A549 (cell line): ENCODE measurements at regions not wholly inside any gene's neighbourhood (a gene's known extent, or its start where the extent isn't known, plus 50 kb on each side); places are given as distances from the start of the nearest gene placed in this dataset.

Experiments used
- ATAC-seq, 2 experiments: fragments of 200-7000 bp in 1 of 2; fragments of >200 bp in 1 of 2; cut with Nextera tagmentation in 1 of 2; cut with Tn5 transposase in 1 of 2; 3 replicates each; pipeline versions ENCODE4 v1.8.0 to v1.9.1; 2018 to 2020; ENCODE audit warnings: mild to moderate bottlenecking in 1 of 2, moderate library complexity in 1 of 2
- CTCF ChIA-PET: fragments of 300-600 bp; sonication (Branson Sonifier 250); formaldehyde crosslinking; extraction: SDS; loops from one replicate; lab custom pipeline; 2021; ENCODE audit warnings: antibody characterized with exemption, inconsistent platforms; lab: Yijun Ruan, JAX
- POLR2A ChIA-PET: fragments of 350-600 bp; formaldehyde crosslinking; extraction: SDS; loops from one replicate; lab custom pipeline; 2021; ENCODE audit warnings: antibody characterized with exemption, inconsistent platforms; lab: Yijun Ruan, JAX
- DNase-seq, 2 experiments: peaks; one replicate each; pipeline versions ENCODE4 v3.0.0 to v3.0.0-alpha.2; 2011 to 2016; ENCODE audit warnings: low read depth in 1 of 2, low spot score in 1 of 2
- FAIRE-seq: peaks from 2 replicates; lab custom pipeline; 2011; peaks lifted over from hg19 to GRCh38; lab: Jason Lieb, UNC
- H3K27ac ChIP-seq, 2 experiments: fragments of >200 bp; sonication (Bioruptor Twin); formaldehyde crosslinking; 3 replicates each; pipeline ENCODE4 v1.5.1; 2016 to 2017
- H3K4me1 ChIP-seq: fragments of >200 bp; sonication (Bioruptor Twin); formaldehyde crosslinking; 3 replicates; pipeline ENCODE4 v1.6.1; 2016
- H3K4me2 ChIP-seq: fragments of >200 bp; sonication (Bioruptor Twin); formaldehyde crosslinking; 3 replicates; pipeline ENCODE4 v1.6.1; 2016
- H3K4me3 ChIP-seq: fragments of >200 bp; sonication (Bioruptor Twin); formaldehyde crosslinking; 3 replicates; pipeline ENCODE4 v1.5.1; 2016
- H3K9me3 ChIP-seq: fragments of >200 bp; sonication (Bioruptor Twin); formaldehyde crosslinking; 3 replicates; pipeline ENCODE4 v1.6.1; 2016
- ATOH8 ChIP-seq: fragments of 250-450 bp; sonication (Bioruptor Pico); IDR thresholded peaks from 2 replicates; pipeline ENCODE4 v1.5.0; 2020; ENCODE audit warnings: low read depth, mild to moderate bottlenecking, moderate library complexity
- BHLHE40 ChIP-seq: IDR thresholded peaks from 2 replicates; pipeline ENCODE4 v1.6.1; 2012; ENCODE audit warnings: low read depth, low read length, inconsistent platforms
- CBX2 ChIP-seq: fragments of 200-600 bp; sonication (generic); IDR thresholded peaks from 2 replicates; pipeline ENCODE4 v1.6.1; 2016; ENCODE audit warnings: low read depth, mild to moderate bottlenecking, borderline replicate concordance
- CBX8 ChIP-seq: fragments of 200-600 bp; sonication (generic); IDR thresholded peaks from 2 replicates; pipeline ENCODE4 v1.6.1; 2016
- CEBPB ChIP-seq, 2 experiments: fragments of >200 bp in 1 of 2; sonication (Bioruptor Twin) in 1 of 2; formaldehyde crosslinking in 1 of 2; IDR thresholded peaks; 2 replicates each; pipeline ENCODE4 v1.6.1; 2012 to 2016
- CHD2 ChIP-seq: fragments of 150-350 bp; IDR thresholded peaks from 2 replicates; pipeline ENCODE4 v1.6.1; 2014; ENCODE audit warnings: low read length; ENCODE audit not compliant: partially characterized antibody
- CHD4 ChIP-seq: fragments of 200-600 bp; sonication (generic); IDR thresholded peaks from 2 replicates; pipeline ENCODE4 v1.6.1; 2016; ENCODE audit warnings: antibody characterized with exemption, mild to moderate bottlenecking, borderline replicate concordance
- EP300 ChIP-seq, 2 experiments: fragments of >200 bp; sonication (Bioruptor Twin); formaldehyde crosslinking; IDR thresholded peaks; 2 replicates in 1 of 2; 3 replicates in 1 of 2; pipeline ENCODE4 v1.6.1; 2016 to 2017
- ESRRA ChIP-seq: fragments of 150-350 bp; IDR thresholded peaks from 2 replicates; pipeline ENCODE4 v1.6.1; 2014; ENCODE audit warnings: mild to moderate bottlenecking, low read length, borderline replicate concordance
- FOSB ChIP-seq: fragments of 250-450 bp; sonication (Bioruptor Pico); IDR thresholded peaks from 2 replicates; pipeline ENCODE4 v1.5.0; 2020; ENCODE audit warnings: mild to moderate bottlenecking, moderate library complexity
- FOXS1 ChIP-seq: fragments of 250-450 bp; sonication (Bioruptor Pico); IDR thresholded peaks from 2 replicates; pipeline ENCODE4 v1.5.0; 2020; ENCODE audit warnings: mild to moderate bottlenecking, moderate library complexity
- HEYL ChIP-seq: fragments of 250-450 bp; sonication (Bioruptor Pico); IDR thresholded peaks from 2 replicates; pipeline ENCODE4 v1.8.0; 2021; ENCODE audit warnings: mild to moderate bottlenecking, moderate library complexity
- HOXA7 ChIP-seq: fragments of 250-450 bp; sonication (Bioruptor Pico); IDR thresholded peaks from 2 replicates; pipeline ENCODE4 v1.5.0; 2020; ENCODE audit warnings: mild to moderate bottlenecking, moderate library complexity
- MAFK ChIP-seq: fragments of 450-650 bp; IDR thresholded peaks from 2 replicates; pipeline ENCODE4 v1.6.1; 2014; ENCODE audit not compliant: partially characterized antibody
- MAX ChIP-seq: IDR thresholded peaks from 2 replicates; pipeline ENCODE4 v1.6.1; 2012
- MYC ChIP-seq: IDR thresholded peaks from 2 replicates; pipeline ENCODE4 v1.6.1; 2012; ENCODE audit warnings: mild to moderate bottlenecking, inconsistent platforms, low read length, improper control_type of control experiment, borderline replicate concordance
- NPAS2 ChIP-seq: fragments of 250-450 bp; sonication (Bioruptor Pico); IDR thresholded peaks from 2 replicates; pipeline ENCODE4 v1.8.0; 2022; ENCODE audit warnings: mild to moderate bottlenecking, moderate library complexity, borderline replicate concordance
- PBX3 ChIP-seq: IDR thresholded peaks from 2 replicates; pipeline ENCODE4 v1.6.1; 2012
- POLR2A ChIP-seq: IDR thresholded peaks from 2 replicates; pipeline ENCODE4 v1.6.1; 2012; ENCODE audit warnings: mild to moderate bottlenecking, low read length
- RARB ChIP-seq: fragments of 250-450 bp; sonication (Bioruptor Pico); IDR thresholded peaks from 2 replicates; pipeline ENCODE4 v1.8.0; 2021; ENCODE audit warnings: mild to moderate bottlenecking, moderate library complexity
- RCOR1 ChIP-seq: fragments of 150-350 bp; IDR thresholded peaks from 2 replicates; pipeline ENCODE4 v1.6.1; 2014; ENCODE audit warnings: antibody characterized with exemption, low read length, low read depth
- REST ChIP-seq: fragments of 200-600 bp; sonication (generic); IDR thresholded peaks from 2 replicates; pipeline ENCODE4 v1.6.1; 2016; ENCODE audit warnings: antibody characterized with exemption, mild to moderate bottlenecking, moderate library complexity
- RNF2 ChIP-seq: fragments of 200-600 bp; sonication (generic); IDR thresholded peaks from 2 replicates; pipeline ENCODE4 v1.6.1; 2016; ENCODE audit warnings: low read depth, mild to moderate bottlenecking, antibody characterized with exemption, moderate library complexity, borderline replicate concordance
- SMC3 ChIP-seq: fragments of >200 bp; sonication (Bioruptor Twin); formaldehyde crosslinking; IDR thresholded peaks from 3 replicates; pipeline ENCODE4 v1.6.1; 2018; ENCODE audit warnings: inconsistent platforms
- TP53 ChIP-seq: fragments of 250-450 bp; sonication (Bioruptor Pico); IDR thresholded peaks from 2 replicates; pipeline ENCODE4 v1.5.0; 2021; ENCODE audit warnings: mild to moderate bottlenecking, moderate library complexity
- USF2 ChIP-seq: fragments of 450-650 bp; IDR thresholded peaks from 2 replicates; pipeline ENCODE4 v1.6.1; 2014; ENCODE audit warnings: antibody characterized with exemption
- ZC3H11A ChIP-seq: fragments of 450-650 bp; IDR thresholded peaks from 2 replicates; pipeline ENCODE4 v1.6.1; 2014; ENCODE audit warnings: antibody characterized with exemption, mild to moderate bottlenecking
- ZNF302 ChIP-seq: fragments of 250-450 bp; sonication (Bioruptor Pico); IDR thresholded peaks from 2 replicates; pipeline ENCODE4 v1.9.0; 2021; ENCODE audit warnings: inconsistent platforms, mild to moderate bottlenecking, moderate library complexity
- ZSCAN20 ChIP-seq: fragments of 250-450 bp; sonication (Bioruptor Pico); IDR thresholded peaks from 2 replicates; pipeline ENCODE4 v1.8.0; 2022; ENCODE audit warnings: mild to moderate bottlenecking, moderate library complexity
- WGBS: methylation state at CpG from one replicate; pipeline ENCODE4 v1.1.6; 2017; ENCODE audit errors: missing lambda C conversion rate; 5-methylcytosine and 5-hydroxymethylcytosine counted together

- DNase-seq = no peak
- Histone ChIP-seq H3K4me3 (no peak overlapping the region), H3K4me1 (peaks cover 5% of the 10 kb centered on the region; the same call in 1 of the 3 replicates), H3K9me3 (peaks cover 8% of the 10 kb centered on the region; the same call in 1 of the 3 replicates), H3K27ac (no peak overlapping the region), H3K4me2 (no peak overlapping the region)
- CTCF ChIA-PET = interaction anchor here (1.7 to 4.8 kb wide), 3 partner anchors 40 to 484 kb away, joined by 4 to 38 read pairs (median 14); no protein-coding TSS in a partner anchor
- WGBS = 42% methylated on average over 10 of the region's 10 CpGs
- POLR2A ChIA-PET = no interaction called here
- FAIRE-seq = no peak
- TF ChIP-seq CHD2 (no peak), BHLHE40 (no peak), MYC (no peak), SMC3 (no peak), POLR2A (no peak), CHD4 (no peak), EP300 (IDR thresholded peaks at IDR 0.05) (no peak), NPAS2 (no peak), ZC3H11A (no peak), CBX8 (no peak), ATOH8 (CRISPR knock-in tag) (no peak), MAFK (no peak), ESRRA (no peak), RARB (no peak), MAX (no peak), ZNF302 (CRISPR knock-in tag) (no peak)
- ATAC-seq = no peak; a peak in 1 of 6 replicates
Observed at GRCh38 chr17:77535435-77535834, 394.7 kb downstream of the SEC14L1 start.

- Histone ChIP-seq H3K4me3 (no peak overlapping the region), H3K4me1 (peaks cover 3% of the 10 kb centered on the region; the same call in 1 of the 3 replicates), H3K4me2 (no peak overlapping the region), H3K9me3 (peaks cover 8% of the 10 kb centered on the region; the same call in 1 of the 3 replicates), H3K27ac (no peak overlapping the region)
- CTCF ChIA-PET = interaction anchor here (0.7 to 4.8 kb wide), 4 partner anchors 41 to 483 kb away, joined by 3 to 38 read pairs (median 9); no protein-coding TSS in a partner anchor
- WGBS = 47% methylated on average over 6 of the region's 6 CpGs
- DNase-seq (no peak), FAIRE-seq (no peak), ATAC-seq (0 out of 6 replicates have a peak, but pooled peaks of 1 of the 2 experiments have one; percentile 26)
- POLR2A ChIA-PET = no interaction called here
- TF ChIP-seq CBX8 = no peak
- no peak for TF ChIP-seq RARB
- TF ChIP-seq PBX3 = no peak
- no peak for TF ChIP-seq ZC3H11A
- no peak for TF ChIP-seq ZSCAN20 (CRISPR knock-in tag)
- TF ChIP-seq FOXS1 (CRISPR knock-in tag) = no peak
Observed at GRCh38 chr17:77535892-77536291, 395.1 kb downstream of the SEC14L1 start.

- Histone ChIP-seq H3K4me1 (peaks cover 4% of the 10 kb centered on the region), H3K9me3 (peaks cover 8% of the 10 kb centered on the region; the same call in 1 of the 3 replicates), H3K27ac (no peak overlapping the region), H3K4me3 (no peak overlapping the region), H3K4me2 (no peak overlapping the region)
- ATAC-seq (no peak), FAIRE-seq (no peak), DNase-seq (no peak)
- CTCF ChIA-PET = interaction anchor here (0.6 to 4.8 kb wide), 5 partner anchors 9 to 482 kb away, joined by 3 to 38 read pairs (median 4); no protein-coding TSS in a partner anchor
- POLR2A ChIA-PET = interaction anchor here (1.4 kb wide), 1 partner anchor 421 kb away, joined by 7 read pairs; the partner anchor contains the start of gene TNRC6C
- WGBS = 85% methylated on average over 7 of the region's 7 CpGs
- TF ChIP-seq MAFK = no peak
- TF ChIP-seq USF2 = no peak
- TF ChIP-seq NPAS2 = no peak
- TF ChIP-seq TP53 (CRISPR knock-in tag) = no peak
- TF ChIP-seq RCOR1 = no peak
- no peak for TF ChIP-seq RNF2
- no peak for TF ChIP-seq CBX2
- TF ChIP-seq FOSB = no peak
- no peak for TF ChIP-seq HOXA7 (CRISPR knock-in tag)
- no peak for TF ChIP-seq HEYL (CRISPR knock-in tag)
- TF ChIP-seq CEBPB (IDR thresholded peaks at IDR 0.05) = no peak
- no peak for TF ChIP-seq REST
- no peak for TF ChIP-seq BHLHE40
Observed at GRCh38 chr17:77537566-77537965, 396.8 kb downstream of the SEC14L1 start.
